Calu3 (cell line): ENCODE measurements at regions not wholly inside any gene's neighbourhood (a gene's known extent, or its start where the extent isn't known, plus 50 kb on each side); places are given as distances from the start of the nearest gene placed in this dataset.

Experiments used
- BruUV-seq: library from RNA; stranded (reverse); fragments of 400-500 nt; replicated peaks from 2 replicates; lab custom pipeline; 2021; lab: Mats Ljungman, UMichigan
- CTCF ChIA-PET: fragments of 300-600 bp; sonication (Branson Sonifier 250); formaldehyde crosslinking; loops from one replicate; lab custom pipeline; 2022; ENCODE audit warnings: antibody characterized with exemption; lab: Charles Lee
- DNase-seq: peaks from one replicate; pipeline ENCODE4 v3.0.0; 2022
- H3K27ac Mint-ChIP-seq: one replicate; pipeline ENCODE4 v1.8.0; 2022; ENCODE audit warnings: mixed read lengths; ENCODE audit not compliant: unreplicated experiment
- H3K27me3 Mint-ChIP-seq: one replicate; pipeline ENCODE4 v1.8.0; 2022; ENCODE audit warnings: mixed read lengths; ENCODE audit not compliant: unreplicated experiment
- H3K36me3 Mint-ChIP-seq: one replicate; pipeline ENCODE4 v1.8.0; 2022; ENCODE audit warnings: mild to moderate bottlenecking, moderate library complexity, mixed read lengths; ENCODE audit not compliant: insufficient read depth, unreplicated experiment
- H3K4me1 Mint-ChIP-seq: one replicate; pipeline ENCODE4 v1.8.0; 2022; ENCODE audit warnings: mild to moderate bottlenecking, low read depth, mixed read lengths; ENCODE audit not compliant: unreplicated experiment
- H3K4me3 Mint-ChIP-seq: one replicate; pipeline ENCODE4 v1.8.0; 2022; ENCODE audit warnings: mild to moderate bottlenecking, low read depth, moderate library complexity, mixed read lengths; ENCODE audit not compliant: unreplicated experiment
- H3K9me3 Mint-ChIP-seq: one replicate; pipeline ENCODE4 v1.8.0; 2022; ENCODE audit warnings: low read depth, mixed read lengths; ENCODE audit not compliant: unreplicated experiment
- intact Hi-C: fragments of 100-400 bp; cut with micrococcal nuclease; formaldehyde crosslinking; loops from one replicate; pipeline ENCODE4 v1.10.0; 2022; ENCODE audit not compliant: unreplicated experiment
- TF ChIP-seq, protein P1 (sequence below): fragments of 200-600 bp; IDR thresholded peaks from one replicate; pipeline ENCODE4 v1.8.0; 2022; ENCODE audit warnings: antibody characterized with exemption; ENCODE audit not compliant: unreplicated experiment

DNA sequence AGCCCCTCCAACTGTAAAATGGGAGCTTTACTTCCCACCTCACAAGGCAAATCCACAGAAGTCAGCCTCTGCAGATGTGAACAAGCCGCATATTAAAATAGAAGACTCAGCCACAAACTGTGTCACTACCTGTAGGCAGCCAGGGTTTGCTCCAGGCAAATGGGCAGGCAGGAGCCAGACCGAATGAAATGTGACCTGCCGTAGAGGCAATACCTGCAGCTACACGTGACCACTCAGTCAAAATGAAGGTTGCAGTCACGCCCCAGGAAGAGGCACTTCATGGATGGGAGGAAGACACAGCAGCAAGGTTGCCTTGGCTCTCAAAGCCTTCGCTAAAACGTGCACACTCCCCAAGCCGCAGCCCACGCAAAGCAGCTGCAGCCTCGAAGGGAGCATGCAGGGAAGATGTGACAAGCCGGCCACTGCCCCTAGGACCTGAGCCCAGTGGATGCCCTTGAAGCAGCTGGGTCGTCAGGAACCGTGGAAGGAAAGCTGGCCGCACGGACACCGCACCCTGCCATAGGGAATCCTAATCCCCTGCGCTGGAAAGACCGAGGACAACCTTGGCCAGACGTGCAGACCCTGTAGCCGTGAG, 53.1 kb downstream of the SHANK2 start:
- Mint-ChIP-seq H3K27me3 (no peaks in the 10 kb centered on the region), H3K36me3 (no peaks in the 10 kb centered on the region), H3K9me3 (no peaks in the 10 kb centered on the region), H3K27ac (no peak overlapping the region), H3K4me1 (peaks cover 25% of the 10 kb centered on the region), H3K4me3 (no peak overlapping the region)
- BruUV-seq: no TSS peak
- no peak for DNase-seq
- TF ChIP-seq, protein P1, sequence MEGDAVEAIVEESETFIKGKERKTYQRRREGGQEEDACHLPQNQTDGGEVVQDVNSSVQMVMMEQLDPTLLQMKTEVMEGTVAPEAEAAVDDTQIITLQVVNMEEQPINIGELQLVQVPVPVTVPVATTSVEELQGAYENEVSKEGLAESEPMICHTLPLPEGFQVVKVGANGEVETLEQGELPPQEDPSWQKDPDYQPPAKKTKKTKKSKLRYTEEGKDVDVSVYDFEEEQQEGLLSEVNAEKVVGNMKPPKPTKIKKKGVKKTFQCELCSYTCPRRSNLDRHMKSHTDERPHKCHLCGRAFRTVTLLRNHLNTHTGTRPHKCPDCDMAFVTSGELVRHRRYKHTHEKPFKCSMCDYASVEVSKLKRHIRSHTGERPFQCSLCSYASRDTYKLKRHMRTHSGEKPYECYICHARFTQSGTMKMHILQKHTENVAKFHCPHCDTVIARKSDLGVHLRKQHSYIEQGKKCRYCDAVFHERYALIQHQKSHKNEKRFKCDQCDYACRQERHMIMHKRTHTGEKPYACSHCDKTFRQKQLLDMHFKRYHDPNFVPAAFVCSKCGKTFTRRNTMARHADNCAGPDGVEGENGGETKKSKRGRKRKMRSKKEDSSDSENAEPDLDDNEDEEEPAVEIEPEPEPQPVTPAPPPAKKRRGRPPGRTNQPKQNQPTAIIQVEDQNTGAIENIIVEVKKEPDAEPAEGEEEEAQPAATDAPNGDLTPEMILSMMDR: no peak
- CTCF ChIA-PET: no interaction called here
- intact Hi-C loops: no loop called here

GRCh38 chr11:71198823-71199165, 53.6 kb downstream of the SHANK2 start:
- Mint-ChIP-seq H3K27me3 (no peaks in the 10 kb centered on the region), H3K36me3 (no peaks in the 10 kb centered on the region), H3K4me3 (no peak overlapping the region), H3K4me1 (peaks cover 25% of the 10 kb centered on the region), H3K27ac (no peak overlapping the region), H3K9me3 (no peaks in the 10 kb centered on the region)
- no peak for DNase-seq
- intact Hi-C loops: no loop called here
- TF ChIP-seq, protein P1: no peak
- CTCF ChIA-PET: interaction anchor here (0.5 kb wide), 1 partner anchor 12 kb away, joined by 3 read pairs; no protein-coding TSS in a partner anchor
- no TSS peak for BruUV-seq

DNA sequence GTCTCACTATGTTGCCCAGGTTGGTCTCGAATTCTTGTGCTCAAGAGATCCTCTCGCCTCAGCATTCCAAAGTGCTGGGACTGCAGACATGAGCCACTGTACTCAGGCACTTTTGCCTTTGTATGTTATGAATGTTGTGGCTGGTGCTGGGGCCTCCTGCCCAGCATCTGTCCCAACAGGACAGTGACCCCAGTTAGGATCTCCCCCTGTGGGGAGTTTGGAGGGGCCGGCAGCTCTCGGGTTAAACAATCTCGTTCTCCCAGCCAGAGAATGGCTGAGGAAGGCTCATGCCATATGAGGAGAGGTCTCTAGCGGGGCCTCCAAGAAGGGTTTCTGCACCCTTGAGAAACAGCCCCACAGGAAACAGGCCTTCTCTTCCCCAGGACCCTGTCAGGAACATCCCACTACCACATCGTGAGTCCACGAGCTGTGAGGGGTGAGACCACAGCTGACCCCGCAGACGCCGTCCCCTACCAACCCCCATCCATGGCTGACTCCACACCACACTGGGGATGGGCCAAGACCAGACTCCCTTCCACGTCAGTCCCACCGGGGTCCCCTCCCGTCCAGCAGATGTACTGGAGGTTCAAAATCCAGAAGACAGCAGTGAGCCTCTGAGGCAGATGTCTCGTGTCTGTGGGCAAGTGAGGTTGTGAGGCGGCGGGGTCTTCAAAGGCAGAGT, 54.1 kb downstream of the SHANK2 start:
- BruUV-seq: no TSS peak
- H3K27me3 Mint-ChIP-seq: no peaks in the 10 kb centered on the region
- TF ChIP-seq, protein P1: no peak
- H3K4me1 Mint-ChIP-seq: peaks cover 23% of the 10 kb centered on the region
- no peaks in the 10 kb centered on the region for H3K36me3 Mint-ChIP-seq
- no peaks in the 10 kb centered on the region for H3K9me3 Mint-ChIP-seq
- no peak overlapping the region for H3K4me3 Mint-ChIP-seq
- DNase-seq: no peak
- intact Hi-C loops: no loop called here
- H3K27ac Mint-ChIP-seq: no peak overlapping the region
- CTCF ChIA-PET: interaction anchor here (0.5 kb wide), 1 partner anchor 13 kb away, joined by 3 read pairs; no protein-coding TSS in a partner anchor

DNA sequence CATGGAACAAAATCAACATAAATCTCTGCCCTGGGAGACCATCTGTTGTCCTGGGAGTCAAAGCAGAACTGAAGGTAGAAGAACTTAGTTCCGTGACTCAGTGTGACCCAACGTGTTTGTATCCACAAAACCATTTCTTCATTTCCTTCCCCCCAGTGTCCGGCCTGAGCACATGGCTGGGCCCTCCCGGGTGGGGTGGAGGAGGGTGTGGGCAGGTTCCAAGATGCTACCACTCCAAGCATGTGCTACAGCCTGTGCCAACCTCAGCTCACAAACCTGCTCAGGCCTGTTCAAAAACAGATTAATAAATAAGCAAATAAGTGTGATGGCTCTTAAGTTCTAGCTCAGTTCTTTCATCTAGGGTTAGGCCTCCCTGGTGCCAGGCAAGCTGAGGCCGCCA, 55.3 kb downstream of the SHANK2 start:
- TF ChIP-seq, protein P1: no peak
- intact Hi-C loops: no loop called here
- Mint-ChIP-seq H3K36me3 (no peaks in the 10 kb centered on the region), H3K9me3 (no peaks in the 10 kb centered on the region), H3K4me1 (peaks cover 11% of the 10 kb centered on the region), H3K27me3 (no peaks in the 10 kb centered on the region), H3K4me3 (no peak overlapping the region), H3K27ac (no peak overlapping the region)
- no peak for DNase-seq
- CTCF ChIA-PET: no interaction called here
- BruUV-seq: no TSS peak
